Dermis blood vessel endothelial cell (primary cell): ENCODE measurements at regions not wholly inside any gene's neighbourhood (a gene's known extent, or its start where the extent isn't known, plus 50 kb on each side); places are given as distances from the start of the nearest gene placed in this dataset.
"Not testable (repeated sequence)": the region's sequence is repeated elsewhere in the genome, so short reads cannot be mapped to it uniquely, and the experiment has no call there.

Source experiments
- DNase-seq: peaks from one replicate; pipeline ENCODE4 v3.0.0; 2010

DNA sequence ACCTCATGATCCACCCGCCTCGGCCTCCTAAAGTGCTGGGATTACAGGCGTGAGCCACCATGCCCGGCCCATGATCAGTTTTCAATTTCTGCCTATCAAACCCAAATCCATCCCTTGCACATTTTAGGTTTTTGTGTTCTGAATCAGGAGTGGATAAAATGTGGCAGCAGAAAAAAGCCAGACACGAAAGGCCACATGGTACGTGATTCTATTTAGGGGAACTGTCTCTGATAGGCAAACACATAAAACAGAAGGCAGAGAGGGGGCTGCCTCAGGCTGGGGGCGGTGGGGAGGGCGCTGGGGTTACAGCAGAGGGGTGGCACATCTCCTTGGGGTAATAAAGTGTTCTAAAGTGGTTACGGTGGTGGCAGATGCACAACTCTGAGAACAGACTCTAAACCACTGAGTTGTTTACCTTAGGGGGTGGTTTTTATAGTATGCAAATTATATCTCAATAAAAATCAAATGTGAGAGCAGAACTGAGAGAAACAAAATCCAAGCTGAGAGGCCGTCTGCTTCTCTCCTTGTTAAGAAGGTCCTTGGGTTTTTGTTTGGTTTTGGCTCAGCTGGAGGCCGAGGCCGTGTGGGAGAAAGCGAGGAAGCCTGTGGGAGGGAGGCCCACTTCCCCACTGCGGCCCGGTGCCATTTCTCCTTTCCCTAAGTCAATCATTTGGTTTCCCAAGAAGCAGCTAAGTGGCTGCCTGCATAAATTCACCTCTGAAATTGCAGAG lies 78.0 kb downstream of the SOWAHC start:
- no peak for DNase-seq

DNA sequence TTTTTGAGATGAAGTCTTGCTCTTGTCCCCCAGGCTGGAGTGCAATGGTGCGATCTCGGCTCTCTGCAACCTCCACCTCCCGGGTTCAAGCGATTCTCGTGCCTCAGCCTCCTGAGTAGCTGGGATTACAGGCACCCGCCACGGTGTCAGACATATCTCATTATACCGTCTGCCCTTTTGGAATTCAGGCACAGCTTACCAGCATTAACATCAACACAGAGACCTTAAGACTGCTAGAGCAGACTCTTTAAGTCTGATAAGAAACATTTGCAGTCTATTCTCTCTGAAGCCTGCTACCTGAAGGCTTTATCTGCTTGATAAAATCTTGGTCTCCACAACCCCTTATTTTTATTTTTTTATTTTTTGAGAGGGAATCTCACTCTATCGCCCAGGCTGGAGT lies 78.7 kb downstream of the SOWAHC start:
- not testable (repeated sequence) for DNase-seq

DNA sequence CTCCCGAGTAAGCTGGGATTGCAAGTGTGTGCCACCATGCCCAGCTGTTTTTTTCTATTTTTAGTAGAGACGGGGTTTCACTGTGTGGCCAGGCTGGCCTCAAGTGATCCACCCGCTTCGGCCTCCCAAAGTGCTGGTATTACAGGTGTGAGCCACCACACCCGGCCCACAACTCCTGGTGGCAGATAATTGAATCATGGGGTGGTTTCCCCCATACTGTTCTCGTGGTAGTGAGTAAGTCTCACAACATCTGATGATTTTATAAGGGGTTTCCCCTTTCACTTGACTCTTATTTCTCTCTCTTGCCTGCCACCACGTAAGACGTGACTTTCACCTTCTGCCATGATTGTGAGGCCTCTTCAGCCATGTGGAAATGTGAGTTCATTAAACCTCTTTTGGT lies 79.1 kb downstream of the SOWAHC start:
- DNase-seq, result not testable (repeated sequence)

DNA sequence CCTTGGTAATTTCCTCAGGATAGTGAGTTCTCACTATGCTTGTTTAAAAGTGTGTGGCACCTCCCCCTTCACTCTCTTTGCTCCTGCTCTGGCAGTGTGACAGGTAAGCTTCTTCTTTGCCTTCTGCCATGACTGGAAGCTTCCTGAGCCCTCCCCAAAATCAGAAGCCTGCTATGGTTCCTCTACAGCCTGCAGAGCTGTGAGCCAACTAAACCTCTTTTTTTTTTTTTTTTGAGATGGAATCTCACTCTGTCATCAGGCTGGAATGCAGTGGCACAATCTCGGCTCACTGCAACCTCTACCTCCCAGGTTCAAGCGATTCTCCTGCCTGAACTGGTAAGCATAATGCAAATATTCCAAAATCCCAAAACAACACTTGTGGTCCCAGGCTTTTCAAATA lies 80.0 kb downstream of the SOWAHC start:
- DNase-seq, result peak; percentile 5

DNA sequence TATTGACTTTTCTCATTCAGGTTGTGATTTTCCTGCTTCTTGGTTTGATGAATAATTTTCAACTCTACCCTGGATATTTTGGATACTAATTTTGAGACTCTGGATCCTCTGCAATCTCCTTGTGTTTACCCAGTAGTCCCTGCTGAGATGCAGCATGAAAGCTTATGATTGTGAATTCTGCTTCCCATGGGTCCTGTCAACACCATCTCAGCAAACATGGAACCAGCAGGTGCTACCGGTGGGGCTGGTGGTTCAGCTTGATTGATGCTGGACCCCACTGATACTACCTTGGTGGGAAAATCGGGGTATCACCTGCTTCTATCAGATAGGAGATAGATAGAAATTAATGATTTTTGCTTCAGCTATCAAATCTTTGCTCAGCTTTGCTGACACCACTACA lies 81.1 kb downstream of the SOWAHC start:
- no peak for DNase-seq

DNA sequence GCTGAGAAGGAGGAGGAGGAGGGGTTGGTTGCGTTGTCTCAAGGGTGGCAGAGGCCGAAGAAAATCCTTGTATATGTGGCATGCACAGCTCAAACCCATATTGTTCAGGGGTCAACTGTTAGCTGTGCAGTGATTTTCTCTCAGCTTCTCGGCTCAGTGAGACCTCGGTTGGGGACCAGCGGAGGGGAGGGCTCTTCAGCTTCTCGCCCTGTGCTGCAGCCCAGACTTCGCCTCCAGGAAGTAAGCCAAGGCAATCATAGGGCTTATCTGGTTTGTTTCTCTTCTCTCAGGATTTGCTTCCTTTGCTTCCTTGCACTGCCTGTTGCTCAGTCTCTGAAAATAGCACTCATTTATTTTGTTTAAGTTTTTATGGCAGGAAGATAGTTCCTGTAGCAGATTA lies 85.5 kb downstream of the SOWAHC start:
- peak; percentile 41 for DNase-seq

DNA sequence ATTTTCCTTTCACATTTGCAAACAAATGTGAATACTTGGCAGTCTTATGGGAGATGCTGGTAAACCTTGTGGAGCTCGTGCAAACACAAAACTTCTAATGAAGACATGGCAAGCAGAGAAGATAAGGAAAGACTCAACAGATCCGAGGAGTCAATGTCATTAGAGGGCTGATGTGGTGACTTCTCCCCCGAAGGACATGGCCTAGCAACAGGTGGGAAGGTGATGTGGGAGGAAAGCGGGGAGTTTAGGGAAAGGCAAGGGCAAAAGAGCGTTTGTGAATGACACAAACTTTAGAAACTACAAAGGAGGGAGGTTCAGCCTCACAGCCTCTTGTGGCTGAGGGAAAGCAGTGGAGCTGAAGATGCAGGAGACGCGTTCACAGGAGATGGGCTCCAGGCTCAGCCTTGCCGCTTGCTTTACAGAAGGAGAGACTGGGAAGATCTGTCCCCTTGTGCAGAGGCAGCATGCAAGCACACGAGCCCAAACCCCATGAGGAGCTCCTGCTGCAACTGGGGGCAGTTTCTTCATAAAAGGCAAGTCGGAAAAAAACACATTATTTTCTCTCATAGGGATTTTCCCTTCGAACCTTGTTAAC lies 86.6 kb downstream of the SOWAHC start:
- peak; percentile 10 for DNase-seq

DNA sequence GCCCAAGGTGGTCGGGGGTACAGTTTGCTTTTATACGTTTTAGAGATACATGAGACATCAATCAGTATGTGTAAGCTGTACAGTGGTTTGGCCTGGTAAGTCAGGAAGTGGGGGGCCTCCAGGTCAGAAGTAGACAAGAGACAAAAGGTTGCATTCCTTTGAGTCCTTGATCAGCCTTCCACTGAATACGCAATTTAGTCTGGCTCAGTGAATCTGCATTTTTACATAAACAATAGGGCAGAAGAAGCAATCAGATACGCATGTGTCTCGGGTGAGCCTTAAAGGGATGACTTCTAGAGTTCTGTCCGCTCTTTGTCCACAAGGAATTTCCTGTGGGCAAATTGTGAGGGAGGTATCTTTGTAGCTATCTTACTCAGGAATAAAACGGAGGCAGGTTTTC lies 87.2 kb downstream of the SOWAHC start:
- DNase-seq, result peak; percentile 47

DNA sequence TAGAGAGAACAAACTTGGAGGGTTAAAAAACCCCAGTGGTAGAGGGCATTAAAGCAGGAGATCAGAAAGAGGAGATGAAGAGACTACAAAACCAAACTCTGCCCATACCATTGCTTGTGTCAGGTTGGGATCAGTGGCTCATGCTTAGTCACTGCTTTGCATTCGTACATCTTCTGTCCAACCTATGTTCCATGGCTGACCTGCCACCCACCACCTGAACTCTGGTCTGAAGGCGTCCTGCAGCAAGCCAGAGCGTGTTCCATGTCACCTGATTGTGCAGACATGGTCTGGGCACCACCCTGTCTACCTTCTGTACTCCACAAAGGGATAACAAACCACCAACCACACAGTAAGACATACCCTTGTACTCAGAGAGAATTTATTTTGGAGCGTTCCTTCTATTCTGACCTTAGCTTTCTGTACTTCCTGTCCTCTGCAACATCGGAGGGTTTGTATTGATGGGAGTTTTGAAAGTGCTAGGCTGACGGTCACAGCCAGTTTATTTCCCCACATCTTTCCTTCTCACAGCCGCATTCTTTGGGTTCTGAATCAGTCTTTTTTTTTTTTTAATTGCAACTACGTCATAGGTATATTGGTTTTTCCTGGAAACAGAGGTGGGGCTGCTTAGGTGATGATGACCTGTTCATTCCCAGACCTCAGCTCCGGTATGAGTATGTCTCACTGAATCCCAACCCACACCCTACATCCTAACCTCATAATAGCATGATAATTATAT lies 88.3 kb downstream of the SOWAHC start:
- DNase-seq, result peak; percentile 59

DNA sequence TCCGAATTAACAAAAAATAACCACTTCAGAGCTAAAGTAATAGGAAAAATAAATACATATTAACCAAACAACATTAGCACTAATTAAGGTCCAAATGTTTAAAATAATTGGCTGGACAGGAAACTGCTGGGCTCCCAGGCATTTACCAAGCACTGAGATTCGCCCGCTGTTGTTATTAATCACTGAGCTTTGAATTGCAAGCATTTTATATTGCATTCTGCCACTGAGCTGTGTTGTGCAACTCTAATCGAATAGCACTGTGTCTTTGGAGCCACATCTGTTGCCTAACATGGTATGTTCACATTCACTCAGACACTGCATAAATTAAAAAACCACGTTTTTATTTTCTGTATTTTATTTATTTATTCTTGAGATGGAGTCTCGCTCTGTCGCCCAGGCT lies 88.9 kb downstream of the SOWAHC start:
- no peak for DNase-seq

DNA sequence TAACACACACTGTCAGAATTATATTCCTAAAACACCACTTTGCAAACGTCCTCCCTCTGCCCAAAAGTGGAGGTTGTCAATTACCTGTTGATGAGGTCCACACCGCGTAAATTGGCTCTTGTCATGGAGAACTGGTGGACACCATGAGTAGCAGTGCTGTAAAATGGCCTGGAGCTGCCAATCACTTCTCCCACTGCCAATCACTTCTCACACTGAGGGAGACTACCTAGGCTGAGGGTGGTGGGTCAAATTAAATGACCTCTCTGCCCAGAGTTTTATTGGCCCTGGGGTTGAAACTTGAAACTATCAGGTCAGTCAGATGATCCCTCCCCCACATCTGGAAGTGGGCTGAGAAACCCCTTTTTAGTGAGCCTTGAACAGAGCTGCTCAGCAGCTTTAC lies 89.6 kb downstream of the SOWAHC start:
- no peak for DNase-seq

DNA sequence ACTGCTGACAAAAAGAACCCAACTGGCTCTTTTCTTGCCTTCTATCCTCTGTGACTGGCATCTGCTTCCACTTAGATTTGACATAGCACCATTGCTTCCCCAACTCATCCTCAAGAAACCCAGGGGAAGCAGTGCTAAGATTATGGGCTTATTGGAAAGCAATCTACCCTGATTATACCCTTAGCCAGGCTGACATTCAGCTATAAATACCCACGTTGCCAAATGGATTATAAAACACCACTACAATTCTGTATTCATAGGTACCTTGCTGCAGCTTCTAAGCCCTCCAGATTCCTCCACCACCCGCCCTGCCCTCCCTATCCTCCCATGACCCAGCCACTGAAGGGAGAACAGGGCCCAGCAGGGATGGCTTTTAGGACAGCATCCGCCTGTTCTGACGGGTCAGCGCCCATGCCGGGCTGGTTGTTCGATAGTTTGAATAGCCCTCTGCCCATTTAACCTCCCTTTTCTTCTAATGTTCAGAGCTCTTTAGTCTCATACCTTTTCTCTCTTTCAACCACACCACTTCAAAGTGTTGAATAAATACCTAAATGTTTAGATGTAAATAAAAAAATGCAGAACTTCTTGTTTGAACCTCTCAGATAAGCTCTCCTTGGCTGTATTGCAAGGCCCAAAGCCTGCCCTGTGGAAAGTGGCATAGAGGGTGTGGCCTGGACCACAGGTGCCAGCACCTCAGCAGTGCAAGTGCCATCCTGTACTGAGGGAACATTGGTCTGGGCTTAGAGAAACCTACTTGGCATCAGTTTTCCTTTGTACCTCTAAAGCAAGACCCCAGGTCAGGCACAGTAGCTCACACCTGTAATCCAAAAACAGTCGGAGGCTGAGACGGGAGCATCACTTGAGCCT lies 86.6 kb upstream of the RGPD5 start:
- DNase-seq, result no peak

DNA sequence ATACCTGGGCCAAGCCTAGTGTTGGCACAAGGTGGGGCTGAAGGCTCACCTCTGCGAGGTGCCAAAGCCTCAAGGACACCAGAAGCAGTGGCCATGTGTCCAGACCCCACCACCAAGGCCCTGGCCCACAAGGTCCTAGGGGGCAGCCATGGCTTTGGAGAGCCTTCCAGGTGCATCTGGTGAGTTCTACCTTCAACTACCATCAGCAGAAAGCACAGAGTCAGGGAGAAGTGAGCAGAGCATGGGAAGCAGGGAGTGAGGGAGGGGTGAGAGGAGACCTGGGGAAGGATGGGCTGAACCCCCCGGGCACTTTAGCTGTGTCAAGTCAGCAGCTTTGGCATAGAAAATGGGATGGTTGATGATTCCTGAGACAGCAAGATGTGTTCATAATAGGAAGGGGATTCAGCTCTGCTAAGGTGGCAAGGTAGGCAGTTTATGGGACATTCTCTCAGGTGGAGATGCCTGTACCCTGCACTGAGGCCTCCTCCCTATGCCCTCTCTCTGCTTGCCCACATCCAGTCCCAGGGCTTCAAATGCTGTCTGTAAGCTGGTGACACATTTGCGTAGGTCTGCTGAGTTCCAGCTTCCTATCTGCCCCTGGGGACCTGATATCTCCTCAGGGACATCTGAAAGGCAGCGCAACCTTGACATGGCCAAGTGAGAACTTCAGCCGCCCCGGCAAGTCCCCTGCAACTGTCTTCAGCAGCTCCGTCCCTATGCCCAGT lies 83.4 kb upstream of the RGPD5 start:
- DNase-seq, result no peak

DNA sequence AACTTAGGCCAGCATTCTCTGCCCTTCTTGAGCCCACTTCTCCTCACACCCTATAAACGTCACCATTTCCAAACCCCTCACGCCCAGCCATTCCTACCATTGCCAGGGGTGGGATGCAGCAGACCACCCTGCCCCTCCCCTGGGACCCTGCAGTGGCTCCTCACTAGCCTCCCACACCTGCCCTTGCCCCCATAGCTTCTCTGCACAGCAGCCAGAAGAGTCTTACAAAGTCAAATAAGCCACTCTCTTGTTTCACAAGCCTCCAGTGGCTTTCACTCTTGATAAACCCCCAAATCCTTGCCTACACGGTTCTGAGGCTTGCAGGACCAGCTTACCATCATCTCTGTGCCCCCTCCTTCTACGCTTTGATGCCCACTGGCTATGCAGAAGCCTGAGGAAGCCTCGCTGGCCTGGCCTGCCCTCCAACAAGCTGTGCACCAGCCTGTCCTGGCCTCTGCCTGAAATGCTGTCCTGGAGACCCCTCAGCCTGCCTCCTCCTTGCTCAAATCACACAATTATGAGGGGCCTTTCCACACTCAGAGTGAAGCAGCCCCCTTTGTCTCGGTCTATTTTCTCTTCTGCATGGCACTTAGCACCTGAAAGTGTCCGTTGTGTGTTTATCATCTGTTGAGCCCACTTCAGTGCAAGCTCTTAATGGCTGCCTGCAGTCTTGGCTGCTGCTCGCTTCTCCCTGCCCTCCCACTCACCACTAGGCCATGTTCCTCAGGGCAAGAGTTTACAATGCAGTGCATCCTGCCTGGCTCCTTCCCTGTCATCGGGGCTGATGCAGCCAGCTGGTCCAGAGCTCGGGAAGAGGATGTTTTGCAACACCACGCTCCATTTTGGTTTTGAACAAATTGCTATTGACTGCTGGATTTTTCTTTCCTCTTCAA lies 82.6 kb upstream of the RGPD5 start:
- peak; percentile 51 for DNase-seq

DNA sequence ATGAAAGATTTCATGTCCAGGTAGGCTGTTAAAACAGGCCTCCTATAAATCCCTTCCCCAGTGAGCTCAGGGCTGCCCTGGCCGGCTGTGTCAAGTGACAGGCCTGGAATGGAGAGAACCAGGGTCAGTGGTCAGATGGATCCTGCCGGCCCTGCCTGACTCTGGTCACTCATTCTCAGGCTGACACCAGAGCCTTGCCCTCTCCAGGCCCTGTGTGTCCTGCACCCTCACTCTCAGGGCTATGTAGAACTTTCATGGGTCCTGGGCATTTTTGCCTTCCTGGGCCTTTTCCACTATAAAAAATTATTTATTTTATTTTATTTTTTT lies 82.0 kb upstream of the RGPD5 start:
- DNase-seq, result no peak

DNA sequence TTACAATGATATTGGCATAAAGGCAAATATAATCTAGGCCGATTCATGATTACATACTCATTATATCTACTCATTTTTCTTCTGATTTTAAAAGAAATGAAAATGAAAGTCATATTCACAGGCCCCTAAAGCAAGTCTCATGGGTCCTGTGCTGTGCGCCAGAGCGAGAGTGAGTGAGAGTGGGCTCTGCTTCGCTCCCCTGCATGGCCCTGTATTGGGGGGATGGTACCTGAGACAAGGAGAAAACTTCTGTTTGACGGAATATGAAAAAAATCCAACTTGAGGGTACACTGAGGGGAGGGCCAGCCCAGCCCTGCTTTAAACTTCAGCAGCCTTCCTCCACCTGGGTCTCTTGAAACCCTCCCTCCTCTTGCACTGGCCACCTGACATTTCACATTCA lies 81.4 kb upstream of the RGPD5 start:
- no peak for DNase-seq

DNA sequence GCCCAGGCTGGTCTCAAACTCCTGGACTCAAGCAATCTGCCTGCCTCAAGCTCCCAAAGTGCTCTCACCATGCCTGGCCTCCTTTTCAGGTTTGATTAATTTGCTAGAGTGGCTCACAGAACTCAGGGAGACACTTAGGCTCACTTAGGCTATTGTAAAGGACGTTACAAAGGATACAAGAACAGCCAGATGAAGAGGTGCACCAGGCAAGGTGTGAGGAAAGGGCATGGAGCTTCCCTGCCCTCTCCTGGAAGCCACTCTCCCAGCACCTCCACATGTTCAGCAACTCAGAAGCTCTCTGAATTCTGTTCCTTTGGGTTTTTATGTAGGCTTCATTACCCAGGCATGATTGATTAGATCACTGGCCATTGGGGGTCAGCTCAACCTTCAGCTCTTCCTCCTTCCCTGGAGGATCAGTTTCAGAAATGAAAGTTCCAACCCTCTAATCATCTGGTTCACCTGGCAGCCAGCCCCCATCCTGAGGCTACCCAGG lies 78.7 kb upstream of the RGPD5 start:
- DNase-seq, result peak; percentile 68

DNA sequence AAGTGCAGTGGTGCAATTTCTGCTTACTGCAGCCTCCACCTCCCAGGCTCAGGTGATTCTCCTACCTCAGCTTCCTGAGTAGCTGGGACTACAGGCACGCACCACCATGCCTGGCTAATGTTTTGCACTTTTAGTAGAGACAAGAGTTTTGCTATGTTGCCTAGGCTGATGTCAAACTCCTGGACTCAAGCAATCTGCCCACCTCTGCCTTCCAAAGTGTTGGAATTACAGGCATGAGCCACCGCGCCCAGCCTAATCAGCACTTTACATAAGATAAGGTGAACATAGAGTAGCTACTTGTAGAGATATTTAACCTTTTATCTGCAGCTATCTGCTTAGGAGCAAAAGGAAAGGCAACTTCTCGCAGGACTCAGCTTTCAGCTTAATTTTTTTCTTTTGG lies 77.5 kb upstream of the RGPD5 start:
- not testable (repeated sequence) for DNase-seq

DNA sequence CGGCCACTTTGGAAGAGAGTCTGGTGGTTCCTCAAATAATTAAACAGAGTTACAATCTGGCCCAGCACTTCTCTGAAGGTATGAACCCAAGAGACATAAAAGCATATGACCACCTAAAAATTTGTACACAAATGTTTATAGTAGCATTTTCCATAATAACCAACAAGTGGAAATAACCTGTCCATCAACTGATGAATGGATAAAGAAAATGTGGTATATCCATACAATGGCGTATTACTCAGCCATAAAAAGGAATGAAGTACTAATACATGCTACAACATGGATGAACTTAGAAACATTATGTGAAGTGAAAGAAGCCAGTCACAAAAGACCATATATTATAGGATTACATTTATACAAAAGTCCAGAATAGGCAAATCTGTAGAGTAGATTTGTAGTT lies 76.0 kb upstream of the RGPD5 start:
- DNase-seq, result no peak

DNA sequence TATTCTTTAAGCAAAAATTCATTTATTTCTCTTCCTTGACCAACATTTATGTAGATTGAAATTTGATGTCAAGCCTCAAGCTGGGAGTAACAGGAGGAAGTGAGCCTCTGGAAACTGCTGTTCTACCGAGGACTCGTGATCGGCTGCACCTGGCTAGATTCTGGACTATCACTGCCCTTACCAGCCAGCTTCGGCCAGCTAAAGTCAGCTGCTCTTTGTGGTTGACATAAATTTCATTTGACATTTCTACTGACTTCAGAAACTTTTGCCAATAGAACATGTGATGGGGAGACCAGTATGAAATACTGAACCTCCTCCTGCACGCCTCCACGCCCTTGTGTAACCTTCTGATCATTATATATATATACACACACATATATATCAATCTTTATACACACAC lies 74.2 kb upstream of the RGPD5 start:
- no peak for DNase-seq

DNA sequence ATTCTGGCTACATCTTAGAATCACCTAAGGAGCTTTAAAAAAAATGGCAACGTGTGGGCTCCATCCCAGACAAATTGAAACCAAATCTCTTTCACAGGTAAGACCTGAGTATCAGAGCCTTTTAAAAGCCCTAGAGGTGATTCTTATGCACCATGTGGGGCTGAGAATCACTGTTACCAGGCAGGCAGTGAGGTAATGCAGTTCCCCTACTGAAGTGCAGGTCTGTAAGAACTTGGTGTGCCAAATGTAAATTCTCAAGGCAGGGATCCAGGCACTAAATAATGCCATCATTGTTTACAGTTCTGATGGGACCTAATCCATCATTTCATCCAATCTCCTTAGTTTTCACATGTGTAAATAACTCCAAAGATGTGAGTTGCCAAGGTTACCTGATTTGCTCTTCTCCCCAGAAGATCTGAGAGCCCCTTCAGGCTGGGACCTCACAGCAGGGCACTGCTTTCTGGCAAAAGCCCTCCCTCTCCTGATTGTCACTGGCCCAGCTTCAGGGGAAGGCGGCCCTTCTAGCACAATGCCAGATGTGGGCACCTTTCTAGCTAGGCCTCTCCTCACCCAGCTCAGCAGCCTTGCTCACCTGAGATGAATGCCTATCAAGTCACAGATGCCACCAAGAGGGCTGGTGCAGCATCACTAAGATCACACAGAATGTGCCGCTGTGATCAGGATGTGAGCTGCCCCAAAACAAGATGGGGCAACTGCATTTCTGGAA lies 73.6 kb upstream of the RGPD5 start:
- no peak for DNase-seq
